Keratinocyte (primary cell): ENCODE measurements at regions not wholly inside any gene's neighbourhood (a gene's known extent, or its start where the extent isn't known, plus 50 kb on each side); places are given as distances from the start of the nearest gene placed in this dataset.

Experiments
- CTCF ChIP-seq, 3 experiments: IDR thresholded peaks in 1 of 3; conservative IDR thresholded peaks in 1 of 3; optimal IDR thresholded peaks in 1 of 3; 2 replicates in 2 of 3; 3 replicates in 1 of 3; pipeline versions ENCODE3 to v1.5.1; 2011; ENCODE audit warnings: low read length in 3 of 3, mild to moderate bottlenecking in 3 of 3, moderate library complexity in 2 of 3, control low read depth in 1 of 3, inconsistent platforms in 1 of 3; ENCODE audit not compliant: insufficient read depth in 2 of 3; ENCODE audit errors: extremely low read depth in 1 of 3
- EZH2 ChIP-seq: IDR thresholded peaks from one replicate; pipeline ENCODE4 v1.6.1; 2012; ENCODE audit warnings: inconsistent platforms, mild to moderate bottlenecking, low read length, moderate library complexity

DNA sequence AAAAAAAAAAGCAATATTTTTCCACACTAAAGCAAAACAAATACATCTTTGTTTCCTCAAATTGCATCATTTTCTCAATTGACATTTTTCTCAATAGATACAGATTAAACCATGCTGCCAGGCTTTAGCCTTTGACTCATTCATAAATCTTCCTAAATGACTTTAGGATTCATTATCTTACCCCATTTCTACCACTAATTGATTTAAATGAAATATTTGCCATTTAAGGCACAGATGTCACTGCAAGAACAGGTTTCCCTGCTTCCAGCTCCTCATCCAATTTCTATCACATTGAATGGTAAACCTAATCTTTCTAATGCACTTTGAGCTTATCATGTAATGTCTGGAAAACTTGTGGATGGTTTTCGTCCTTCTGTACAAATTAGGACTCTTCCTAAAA, 298.7 kb downstream of the RPL10L start:
- TF ChIP-seq CTCF (optimal IDR thresholded peaks at IDR 0.05 in 1 of 3, IDR thresholded peaks at IDR 0.05 in 1 of 3, conservative IDR thresholded peaks at IDR 0.05 in 1 of 3; ENCODE audit: extremely low read depth in 1 of 3, insufficient read depth in 2 of 3, low read length in 3 of 3) = no peak
- TF ChIP-seq EZH2 = no peak
